Lung (tissue), 11 donors: ENCODE measurements at regions not wholly inside any gene's neighbourhood (a gene's known extent, or its start where the extent isn't known, plus 50 kb on each side); places are given as distances from the start of the nearest gene placed in this dataset.

ENCODE experiments used
- ATAC-seq: fragments of 200-7000 bp; cut with Tn5 transposase; one replicate; pipeline ENCODE4 v1.9.1; 2020; ENCODE audit warnings: moderate number of reproducible peaks; ENCODE audit not compliant: insufficient read depth, low FRiP score
- DNase-seq, 3 donors: peaks; one replicate each; pipeline ENCODE4 v3.0.0-alpha.2; 2013 to 2017
- H3K27ac ChIP-seq, 2 donors: one replicate each; pipeline ENCODE4 v1.5.1; 2013; ENCODE audit warnings: mild to moderate bottlenecking in 2 of 2, moderate library complexity in 2 of 2, control low read depth in 1 of 2, inconsistent platforms in 1 of 2, low read depth in 1 of 2, low read length in 1 of 2
- H3K27me3 ChIP-seq, 3 donors: one replicate each; pipeline ENCODE4 v1.5.1; 2013; ENCODE audit warnings: low read length in 2 of 3; ENCODE audit not compliant: control insufficient read depth in 3 of 3, insufficient read depth in 3 of 3
- H3K36me3 ChIP-seq, 4 donors: one replicate each; pipeline ENCODE4 v1.5.1; 2013; ENCODE audit warnings: low read length in 4 of 4, mild to moderate bottlenecking in 1 of 4, moderate library complexity in 1 of 4; ENCODE audit not compliant: control insufficient read depth in 4 of 4, insufficient read depth in 4 of 4
- H3K4me1 ChIP-seq, 5 donors: one replicate each; pipeline ENCODE4 v1.5.1; 2013; ENCODE audit warnings: low read length in 5 of 5, mild to moderate bottlenecking in 2 of 5, moderate library complexity in 1 of 5; ENCODE audit not compliant: control insufficient read depth in 5 of 5, insufficient read depth in 5 of 5
- H3K4me3 ChIP-seq: one replicate; pipeline ENCODE4 v1.5.1; 2013; ENCODE audit warnings: mild to moderate bottlenecking, control low read depth, moderate library complexity
- H3K9ac ChIP-seq, 2 donors: one replicate each; pipeline ENCODE4 v1.5.1; 2013; ENCODE audit warnings: low read length in 2 of 2, control low read depth in 1 of 2; ENCODE audit not compliant: insufficient read depth in 1 of 2
- H3K9me3 ChIP-seq, 4 donors: one replicate each; pipeline ENCODE4 v1.5.1; 2013; ENCODE audit warnings: low read length in 3 of 4, mild to moderate bottlenecking in 1 of 4, moderate library complexity in 1 of 4; ENCODE audit not compliant: control insufficient read depth in 4 of 4, insufficient read depth in 3 of 4
- CTCF ChIP-seq: IDR thresholded peaks from 2 replicates; pipeline ENCODE4 v1.5.1; 2012; ENCODE audit warnings: mild to moderate bottlenecking; ENCODE audit errors: control extremely low read depth, extremely low read depth
- WGBS, 2 donors: extraction: QIAGEN DNeasy Blood & Tissue Kit; methylation state at CpG; one replicate each; pipeline ENCODE4 v1.1.7; 2013; 5-methylcytosine and 5-hydroxymethylcytosine counted together
- donor health status: control.
- donor health status: control.
- donor health status: Bipolar disorder and iron deficiency.
- donor health status: healthy.
- donor health status: DM: yes; HTN: yes; CAD: no.

GRCh38 chr20:16965401-16965800 lies 217.2 kb downstream of the OTOR start:
- H3K27ac ChIP-seq: no peak overlapping the region
- WGBS, 2 donors: 66 to 68% methylated on average over 2 of the region's 2 CpGs
- H3K9ac ChIP-seq: no peak overlapping the region
- no peaks in the 10 kb centered on the region for H3K27me3 ChIP-seq
- no peaks in the 10 kb centered on the region for H3K4me1 ChIP-seq
- TF ChIP-seq CTCF: no peak
- peaks cover 0 to 3% (median 0%) of the 10 kb centered on the region in 4 donors for H3K9me3 ChIP-seq
- no peaks in the 10 kb centered on the region for H3K36me3 ChIP-seq
- ATAC-seq (no peak), DNase-seq (no peak)
- no peak overlapping the region for H3K4me3 ChIP-seq

GRCh38 chr20:16966276-16966880 lies 218.2 kb downstream of the OTOR start:
- H3K4me1 ChIP-seq: no peaks in the 10 kb centered on the region
- no peaks in the 10 kb centered on the region for H3K27me3 ChIP-seq
- DNase-seq: no peak
- no peak overlapping the region for H3K4me3 ChIP-seq
- no peak for TF ChIP-seq CTCF
- ATAC-seq: no peak
- no peaks in the 10 kb centered on the region for H3K36me3 ChIP-seq
- peaks cover 0 to 3% (median 0%) of the 10 kb centered on the region in 4 donors for H3K9me3 ChIP-seq
- whole genome bisulfite sequencing, 2 donors: 90 to 92% methylated on average over 3 of the region's 3 CpGs
- H3K9ac ChIP-seq: no peak overlapping the region
- no peak overlapping the region for H3K27ac ChIP-seq

GRCh38 chr20:16968099-16968498 lies 219.9 kb downstream of the OTOR start:
- peaks cover 0 to 3% (median 0%) of the 10 kb centered on the region in 4 donors for H3K9me3 ChIP-seq
- no peak overlapping the region for H3K9ac ChIP-seq
- H3K4me3 ChIP-seq: no peak overlapping the region
- no peak for ATAC-seq
- 40 to 54% methylated on average over 3 of the region's 3 CpGs for WGBS, 2 donors
- no peak for TF ChIP-seq CTCF
- no peaks in the 10 kb centered on the region for H3K27me3 ChIP-seq
- DNase-seq: no peak
- H3K4me1 ChIP-seq: no peaks in the 10 kb centered on the region
- no peak overlapping the region for H3K27ac ChIP-seq
- H3K36me3 ChIP-seq: no peaks in the 10 kb centered on the region

- H3K4me1 ChIP-seq: no peaks in the 10 kb centered on the region
- H3K4me3 ChIP-seq: no peak overlapping the region
- 79 to 88% methylated on average over 3 of the region's 3 CpGs for WGBS, 2 donors
- peaks cover 0 to 3% (median 0%) of the 10 kb centered on the region in 4 donors for H3K9me3 ChIP-seq
- H3K9ac ChIP-seq: no peak overlapping the region
- TF ChIP-seq CTCF: no peak
- H3K27ac ChIP-seq: no peak overlapping the region
- no peak for DNase-seq
- H3K36me3 ChIP-seq: no peaks in the 10 kb centered on the region
- ATAC-seq: no peak
- no peaks in the 10 kb centered on the region for H3K27me3 ChIP-seq
These were observed 222.6 kb downstream of the OTOR start for GRCh38 chr20:16970776-16971175.
